LHCN-M2 (cell line): ENCODE measurements at regions not wholly inside any gene's neighbourhood (a gene's known extent, or its start where the extent isn't known, plus 50 kb on each side); places are given as distances from the start of the nearest gene placed in this dataset.
"Not testable (repeated sequence)": the region's sequence is repeated elsewhere in the genome, so short reads cannot be mapped to it uniquely, and the experiment has no call there.

ENCODE experiments used
- DNase-seq: peaks from one replicate; pipeline ENCODE4 v3.0.0-alpha.2; 2012; ENCODE audit warnings: low read depth

GRCh38 chr2:209300766-209301165 is 123.1 kb upstream of the MAP2 start:
- not testable (repeated sequence) for DNase-seq

GRCh38 chr2:209305026-209305425 is 118.8 kb upstream of the MAP2 start:
- no peak for DNase-seq

GRCh38 chr2:209305746-209306196 is 118.1 kb upstream of the MAP2 start:
- DNase-seq: no peak

GRCh38 chr2:209307161-209308001 is 116.5 kb upstream of the MAP2 start:
- no peak for DNase-seq

- DNase-seq: no peak
Observed at GRCh38 chr2:209308415-209308814, 115.4 kb upstream of the MAP2 start.

GRCh38 chr2:209311948-209312347 is 111.9 kb upstream of the MAP2 start:
- DNase-seq: no peak

GRCh38 chr2:209312450-209312849 is 111.4 kb upstream of the MAP2 start:
- DNase-seq: not testable (repeated sequence)

- peak; percentile 5 for DNase-seq
Observed at GRCh38 chr2:209314653-209315052, 109.2 kb upstream of the MAP2 start.

GRCh38 chr2:209316141-209316540 is 107.7 kb upstream of the MAP2 start:
- DNase-seq: no peak

GRCh38 chr2:209321076-209321475 is 102.8 kb upstream of the MAP2 start:
- DNase-seq: peak; percentile 19

GRCh38 chr2:209321581-209321980 is 102.3 kb upstream of the MAP2 start:
- DNase-seq: no peak

GRCh38 chr2:209322041-209322440 is 101.8 kb upstream of the MAP2 start:
- no peak for DNase-seq

- no peak for DNase-seq
Observed at GRCh38 chr2:209322905-209323512, 100.8 kb upstream of the MAP2 start.

GRCh38 chr2:209323738-209324137 is 100.1 kb upstream of the MAP2 start:
- no peak for DNase-seq

GRCh38 chr2:209324281-209324680 is 99.6 kb upstream of the MAP2 start:
- DNase-seq: no peak

- peak; percentile 24 for DNase-seq
Observed at GRCh38 chr2:209331291-209331844, 92.5 kb upstream of the MAP2 start.

GRCh38 chr2:209334188-209335017 is 89.4 kb upstream of the MAP2 start:
- peak; percentile 48 for DNase-seq

- DNase-seq: no peak
Observed at GRCh38 chr2:209340522-209340921, 83.3 kb upstream of the MAP2 start.

- no peak for DNase-seq
Observed at GRCh38 chr2:209344349-209344748, 79.5 kb upstream of the MAP2 start.

- no peak for DNase-seq
Observed at GRCh38 chr2:209348433-209348832, 75.4 kb upstream of the MAP2 start.

GRCh38 chr2:209351636-209352035 is 72.2 kb upstream of the MAP2 start:
- DNase-seq: no peak

GRCh38 chr2:209358992-209359391 is 64.9 kb upstream of the MAP2 start:
- DNase-seq: no peak
